Endothelial cell of umbilical vein (primary cell): ENCODE measurements at regions not wholly inside any gene's neighbourhood (a gene's known extent, or its start where the extent isn't known, plus 50 kb on each side); places are given as distances from the start of the nearest gene placed in this dataset.

Experiments
- EZH2 ChIP-seq: IDR thresholded peaks from 2 replicates; pipeline ENCODE4 v1.6.1; 2012; ENCODE audit warnings: borderline replicate concordance, low read depth, mild to moderate bottlenecking, moderate library complexity, low read length, inconsistent platforms; ENCODE audit not compliant: severe bottlenecking
- MYC ChIP-seq: IDR thresholded peaks from one replicate; pipeline ENCODE4 v1.6.1; 2011; ENCODE audit warnings: mild to moderate bottlenecking, low read depth, low read length
- POLR2A ChIP-seq: IDR thresholded peaks from 2 replicates; pipeline ENCODE4 v1.6.1; 2012; ENCODE audit warnings: low read depth, mild to moderate bottlenecking, control low read depth, low read length
- POLR2AphosphoS5 ChIP-seq: IDR thresholded peaks from 2 replicates; pipeline ENCODE4 v1.6.1; 2012; ENCODE audit warnings: low read depth, mild to moderate bottlenecking, control low read depth, low read length, moderate library complexity; ENCODE audit not compliant: insufficient read depth
- TF ChIP-seq, protein P1 (sequence below), 2 donors: IDR thresholded peaks; 1 replicate in 1 of 2; 2 replicates in 1 of 2; pipeline ENCODE4 v1.5.1; 2011; ENCODE audit warnings: low read length in 2 of 2, mild to moderate bottlenecking in 2 of 2, moderate library complexity in 2 of 2, control low read depth in 1 of 2, inconsistent platforms in 1 of 2, low read depth in 1 of 2; ENCODE audit not compliant: insufficient read depth in 1 of 2; ENCODE audit errors: extremely low read depth in 1 of 2

DNA sequence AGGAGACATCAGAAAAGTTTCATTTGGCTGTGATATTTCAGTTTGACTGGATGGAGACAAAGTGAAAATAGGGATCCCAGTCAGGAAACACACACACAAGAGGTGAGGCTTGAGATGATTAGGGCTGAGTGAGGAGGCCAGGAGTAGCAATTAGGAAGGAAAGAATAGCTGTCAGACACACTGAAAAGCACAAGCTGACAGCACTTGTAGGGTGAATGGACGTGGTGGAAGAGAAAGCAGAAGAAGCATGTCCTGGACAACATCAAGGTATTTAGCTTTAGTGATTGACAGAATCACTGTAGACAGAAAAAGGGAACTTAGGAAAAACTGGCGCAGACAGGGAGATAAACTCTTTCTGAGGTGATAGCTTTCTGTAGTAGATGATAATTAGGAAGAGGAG is 347.7 kb downstream of the TGFB2 start:
- TF ChIP-seq, protein P1, sequence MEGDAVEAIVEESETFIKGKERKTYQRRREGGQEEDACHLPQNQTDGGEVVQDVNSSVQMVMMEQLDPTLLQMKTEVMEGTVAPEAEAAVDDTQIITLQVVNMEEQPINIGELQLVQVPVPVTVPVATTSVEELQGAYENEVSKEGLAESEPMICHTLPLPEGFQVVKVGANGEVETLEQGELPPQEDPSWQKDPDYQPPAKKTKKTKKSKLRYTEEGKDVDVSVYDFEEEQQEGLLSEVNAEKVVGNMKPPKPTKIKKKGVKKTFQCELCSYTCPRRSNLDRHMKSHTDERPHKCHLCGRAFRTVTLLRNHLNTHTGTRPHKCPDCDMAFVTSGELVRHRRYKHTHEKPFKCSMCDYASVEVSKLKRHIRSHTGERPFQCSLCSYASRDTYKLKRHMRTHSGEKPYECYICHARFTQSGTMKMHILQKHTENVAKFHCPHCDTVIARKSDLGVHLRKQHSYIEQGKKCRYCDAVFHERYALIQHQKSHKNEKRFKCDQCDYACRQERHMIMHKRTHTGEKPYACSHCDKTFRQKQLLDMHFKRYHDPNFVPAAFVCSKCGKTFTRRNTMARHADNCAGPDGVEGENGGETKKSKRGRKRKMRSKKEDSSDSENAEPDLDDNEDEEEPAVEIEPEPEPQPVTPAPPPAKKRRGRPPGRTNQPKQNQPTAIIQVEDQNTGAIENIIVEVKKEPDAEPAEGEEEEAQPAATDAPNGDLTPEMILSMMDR (IDR thresholded peaks at IDR 0.05; ENCODE audit: extremely low read depth in 1 of 2, insufficient read depth in 1 of 2, low read depth in 1 of 2, low read length in 2 of 2) = no peak
- TF ChIP-seq POLR2A (no peak), MYC (no peak), POLR2AphosphoS5 (no peak), EZH2 (no peak)
